ENCODE measurements at regions not wholly inside any gene's neighbourhood (a gene's known extent, or its start where the extent isn't known, plus 50 kb on each side); places are given as distances from the start of the nearest gene placed in this dataset.
"Not testable (repeated sequence)": the region's sequence is repeated elsewhere in the genome, so short reads cannot be mapped to it uniquely, and the experiment has no call there.

DNA sequence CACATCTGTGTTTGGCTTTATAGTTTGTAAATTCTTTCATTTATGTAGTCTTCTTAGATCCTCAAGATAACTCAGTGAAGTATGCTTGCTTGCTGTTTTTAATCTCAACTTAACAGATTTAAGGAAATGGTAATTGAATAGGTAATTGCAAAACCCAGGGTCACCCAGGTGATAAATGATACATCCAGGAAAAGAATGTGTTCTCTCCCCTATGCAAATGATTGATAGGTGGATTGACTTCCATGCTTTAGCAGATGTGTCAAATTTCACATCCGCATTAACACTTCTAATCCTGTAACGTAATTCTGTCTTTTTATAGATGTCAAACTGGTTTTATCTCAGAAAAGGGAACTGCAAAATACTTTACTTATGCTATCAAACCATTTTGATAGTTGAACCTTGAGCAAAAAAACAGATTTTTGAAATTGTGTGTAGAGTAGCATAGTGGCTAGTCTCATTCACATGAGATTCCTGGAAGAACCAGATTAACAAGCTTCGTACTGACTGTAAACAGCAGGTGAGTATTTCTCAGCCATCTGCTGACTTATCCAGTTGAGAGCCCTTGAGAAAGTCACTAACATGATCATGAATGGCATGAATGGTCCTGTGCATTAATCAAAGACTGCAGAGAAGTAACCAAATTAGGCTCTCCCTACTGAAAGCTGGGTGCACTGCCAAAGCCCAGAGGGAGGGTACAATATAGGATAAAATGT, 86.7 kb upstream of the PAM start:
- no peak for DNase-seq
- TF ChIP-seq, protein P1, sequence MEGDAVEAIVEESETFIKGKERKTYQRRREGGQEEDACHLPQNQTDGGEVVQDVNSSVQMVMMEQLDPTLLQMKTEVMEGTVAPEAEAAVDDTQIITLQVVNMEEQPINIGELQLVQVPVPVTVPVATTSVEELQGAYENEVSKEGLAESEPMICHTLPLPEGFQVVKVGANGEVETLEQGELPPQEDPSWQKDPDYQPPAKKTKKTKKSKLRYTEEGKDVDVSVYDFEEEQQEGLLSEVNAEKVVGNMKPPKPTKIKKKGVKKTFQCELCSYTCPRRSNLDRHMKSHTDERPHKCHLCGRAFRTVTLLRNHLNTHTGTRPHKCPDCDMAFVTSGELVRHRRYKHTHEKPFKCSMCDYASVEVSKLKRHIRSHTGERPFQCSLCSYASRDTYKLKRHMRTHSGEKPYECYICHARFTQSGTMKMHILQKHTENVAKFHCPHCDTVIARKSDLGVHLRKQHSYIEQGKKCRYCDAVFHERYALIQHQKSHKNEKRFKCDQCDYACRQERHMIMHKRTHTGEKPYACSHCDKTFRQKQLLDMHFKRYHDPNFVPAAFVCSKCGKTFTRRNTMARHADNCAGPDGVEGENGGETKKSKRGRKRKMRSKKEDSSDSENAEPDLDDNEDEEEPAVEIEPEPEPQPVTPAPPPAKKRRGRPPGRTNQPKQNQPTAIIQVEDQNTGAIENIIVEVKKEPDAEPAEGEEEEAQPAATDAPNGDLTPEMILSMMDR (IDR thresholded peaks at IDR 0.05): no peak
- no peaks in the 10 kb centered on the region for H3K36me3 Mint-ChIP-seq (ENCODE audit: low read depth)
- H3K9me3 Mint-ChIP-seq: no peaks in the 10 kb centered on the region
- no peaks in the 10 kb centered on the region for H3K4me1 Mint-ChIP-seq (ENCODE audit: low read depth)
- peaks cover 1% of the 10 kb centered on the region; the same call in 1 of the 2 replicates for H3K27me3 Mint-ChIP-seq (ENCODE audit: insufficient read depth)
- no peak overlapping the region for H3K27ac Mint-ChIP-seq
- no peak overlapping the region for H3K4me3 Mint-ChIP-seq

DNA sequence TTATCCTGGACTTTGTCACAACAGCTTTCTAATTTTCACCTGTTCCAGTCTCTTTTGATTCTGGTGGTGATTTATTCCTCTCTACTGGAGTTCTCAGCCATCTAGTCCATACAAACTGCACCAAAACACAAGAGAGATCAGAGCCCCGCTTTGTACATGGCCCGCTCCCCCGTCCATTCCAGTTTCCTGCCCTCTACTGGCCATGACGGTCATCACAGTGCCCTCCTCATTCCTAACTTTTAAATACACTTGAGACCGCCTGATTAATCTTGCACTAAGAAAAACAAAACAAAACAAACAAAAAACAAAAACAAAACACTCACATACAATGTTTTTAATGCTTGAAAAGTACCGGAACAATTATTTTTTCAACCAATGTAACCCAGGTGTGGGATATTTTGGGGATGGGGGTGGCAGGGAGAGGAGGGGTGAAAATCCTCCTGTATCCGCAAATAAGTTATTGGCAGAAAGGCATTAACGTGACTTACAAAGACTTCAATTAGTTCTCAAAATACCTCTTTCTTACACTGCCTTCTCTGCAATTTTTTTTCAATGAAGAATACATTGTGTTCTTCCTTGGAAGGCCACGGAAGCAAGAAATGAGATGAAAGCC, 84.8 kb upstream of the PAM start:
- Mint-ChIP-seq H3K4me3 (no peak overlapping the region), H3K27ac (no peak overlapping the region), H3K27me3 (ENCODE audit: insufficient read depth) (peaks cover 1% of the 10 kb centered on the region; the same call in 1 of the 2 replicates), H3K36me3 (ENCODE audit: low read depth) (no peaks in the 10 kb centered on the region), H3K4me1 (ENCODE audit: low read depth) (no peaks in the 10 kb centered on the region), H3K9me3 (no peaks in the 10 kb centered on the region)
- DNase-seq: no peak
- TF ChIP-seq, protein P1 (IDR thresholded peaks at IDR 0.05): peak; percentile 81

DNA sequence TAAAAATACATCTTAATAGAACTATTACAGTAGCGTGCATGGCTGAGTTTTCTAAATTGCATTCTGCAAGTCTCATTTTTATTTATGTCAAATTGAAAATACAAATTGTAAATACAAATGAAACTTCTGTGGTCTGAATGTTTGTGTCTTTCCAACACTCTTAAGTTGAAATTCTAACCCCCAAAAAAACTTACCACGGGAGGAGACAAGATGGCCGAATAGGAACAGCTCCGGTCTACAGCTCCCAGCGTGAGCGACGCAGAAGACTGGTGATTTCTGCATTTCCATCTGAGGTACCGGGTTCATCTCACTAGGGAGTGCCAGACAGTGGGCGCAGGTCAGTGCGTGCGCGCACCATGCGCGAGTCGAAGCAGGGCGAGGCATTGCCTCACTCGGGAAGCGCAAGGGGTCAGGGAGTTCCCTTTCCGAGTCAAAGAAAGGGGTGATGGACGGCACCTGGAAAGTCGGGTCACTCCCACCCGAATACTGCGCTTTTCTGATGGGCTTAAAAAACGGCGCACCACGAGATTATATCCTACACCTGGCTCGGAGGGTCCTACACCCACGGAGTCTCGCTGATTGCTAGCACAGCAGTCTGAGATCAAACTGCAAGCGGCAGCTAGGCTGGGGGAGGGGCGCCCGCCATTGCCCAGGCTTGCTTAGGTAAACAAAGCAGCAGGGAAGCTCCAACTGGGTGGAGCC, 83.9 kb upstream of the PAM start:
- not testable (repeated sequence) for H3K9me3 Mint-ChIP-seq; H3K27me3 Mint-ChIP-seq (ENCODE audit: insufficient read depth); H3K36me3 Mint-ChIP-seq (ENCODE audit: low read depth); H3K27ac Mint-ChIP-seq; H3K4me1 Mint-ChIP-seq (ENCODE audit: low read depth); DNase-seq; H3K4me3 Mint-ChIP-seq

DNA sequence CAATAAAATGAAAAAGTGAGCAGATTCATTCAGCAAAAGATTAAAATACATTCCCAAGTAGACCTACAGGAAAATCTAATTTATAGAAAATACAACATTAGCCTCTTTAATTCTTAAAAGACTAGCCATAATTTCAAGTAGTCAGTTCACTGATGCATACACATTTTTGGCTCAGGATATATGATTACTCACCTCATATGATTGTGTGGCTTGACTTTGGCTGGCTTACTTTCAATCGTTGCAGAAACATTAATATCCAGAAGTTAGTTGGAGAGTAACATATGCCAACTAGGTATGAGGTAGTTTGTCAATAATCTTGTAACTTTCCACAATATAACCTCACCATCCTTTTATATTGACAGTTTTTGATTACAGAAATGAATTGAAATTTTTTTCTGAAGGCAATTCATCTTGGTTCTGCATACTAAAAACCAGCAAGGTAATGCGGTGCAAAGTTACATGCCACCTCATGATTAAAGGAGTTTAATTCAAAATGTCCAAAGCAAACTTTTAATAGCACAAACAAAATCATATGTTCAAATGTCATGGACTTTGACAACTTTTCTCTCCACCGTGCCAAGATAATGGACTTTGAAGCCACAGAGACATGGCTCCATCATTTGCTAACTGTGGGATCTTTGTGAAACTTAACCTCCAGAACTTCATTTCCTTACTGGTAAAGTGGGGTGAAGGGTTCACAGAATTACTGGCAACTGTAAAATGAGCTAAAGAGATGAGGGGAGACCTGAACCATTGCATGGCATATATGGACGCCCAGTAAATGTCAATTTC, 76.6 kb upstream of the PAM start:
- DNase-seq: peak; percentile 17
- H3K4me3 Mint-ChIP-seq: no peak overlapping the region
- H3K27ac Mint-ChIP-seq: no peak overlapping the region
- peaks cover 3% of the 10 kb centered on the region; the same call in 1 of the 2 replicates for H3K27me3 Mint-ChIP-seq (ENCODE audit: insufficient read depth)
- no peaks in the 10 kb centered on the region for H3K9me3 Mint-ChIP-seq
- TF ChIP-seq, protein P1 (IDR thresholded peaks at IDR 0.05): no peak
- H3K4me1 Mint-ChIP-seq (ENCODE audit: low read depth): peaks cover 26% of the 10 kb centered on the region
- no peaks in the 10 kb centered on the region for H3K36me3 Mint-ChIP-seq (ENCODE audit: low read depth)

DNA sequence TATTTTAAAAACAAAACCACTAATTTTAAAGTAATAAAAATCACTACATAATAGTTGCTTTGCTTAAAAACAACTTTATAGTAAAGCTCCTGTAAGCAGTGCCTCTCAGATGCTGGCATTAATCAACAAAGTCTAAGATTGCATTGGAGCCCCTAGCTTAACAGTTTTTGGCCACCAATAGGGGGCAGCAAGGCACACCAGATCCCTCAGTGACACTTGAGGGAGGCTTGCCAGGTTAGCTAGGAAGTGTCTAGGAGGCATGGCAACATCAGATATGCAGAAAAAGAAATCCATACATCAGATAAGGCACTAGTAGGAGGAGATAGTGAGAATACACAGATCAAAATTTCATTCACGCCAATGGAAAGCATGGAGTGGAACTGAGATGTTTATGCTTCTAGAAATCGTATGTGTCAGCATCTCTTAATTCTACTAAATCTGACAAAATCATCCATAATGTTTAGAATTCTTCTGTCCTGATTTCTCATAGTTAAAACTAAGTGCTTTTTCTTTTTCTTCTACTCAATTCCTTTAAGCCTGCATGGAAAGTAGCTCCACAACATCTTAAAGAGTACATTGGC, 73.6 kb upstream of the PAM start:
- H3K36me3 Mint-ChIP-seq (ENCODE audit: low read depth): no peaks in the 10 kb centered on the region
- peak; percentile 68 for DNase-seq
- TF ChIP-seq, protein P1 (IDR thresholded peaks at IDR 0.05): peak; percentile 93
- H3K27me3 Mint-ChIP-seq (ENCODE audit: insufficient read depth): peaks cover 3% of the 10 kb centered on the region; the same call in 1 of the 2 replicates
- no peak overlapping the region for H3K4me3 Mint-ChIP-seq
- H3K27ac Mint-ChIP-seq: no peak overlapping the region
- H3K4me1 Mint-ChIP-seq (ENCODE audit: low read depth): peaks cover 26% of the 10 kb centered on the region
- H3K9me3 Mint-ChIP-seq: no peaks in the 10 kb centered on the region
